Right ventricle myocardium superior (tissue), 1 donor: ENCODE measurements at regions not wholly inside any gene's neighbourhood (a gene's known extent, or its start where the extent isn't known, plus 50 kb on each side); places are given as distances from the start of the nearest gene placed in this dataset.
A peak's percentile ranks its signal among the peaks of the same experiment; 100 is the strongest.

ENCODE experiments used
- ATAC-seq: fragments of 200-7000 bp; cut with Tn5 transposase; one replicate; pipeline ENCODE4 v1.9.1; 2020; ENCODE audit warnings: mild to moderate bottlenecking; ENCODE audit not compliant: poor library complexity
- DNase-seq: peaks from one replicate; pipeline ENCODE4 v3.0.0-alpha.2; 2020
- intact Hi-C: fragments of 100-400 bp; cut with DNase I; formaldehyde crosslinking; loops from one replicate; pipeline ENCODE4 v1.11.2; 2022
- donor health status: DM: no; HTN: yes; CAD: no; lungs with severe emphysema.

DNA sequence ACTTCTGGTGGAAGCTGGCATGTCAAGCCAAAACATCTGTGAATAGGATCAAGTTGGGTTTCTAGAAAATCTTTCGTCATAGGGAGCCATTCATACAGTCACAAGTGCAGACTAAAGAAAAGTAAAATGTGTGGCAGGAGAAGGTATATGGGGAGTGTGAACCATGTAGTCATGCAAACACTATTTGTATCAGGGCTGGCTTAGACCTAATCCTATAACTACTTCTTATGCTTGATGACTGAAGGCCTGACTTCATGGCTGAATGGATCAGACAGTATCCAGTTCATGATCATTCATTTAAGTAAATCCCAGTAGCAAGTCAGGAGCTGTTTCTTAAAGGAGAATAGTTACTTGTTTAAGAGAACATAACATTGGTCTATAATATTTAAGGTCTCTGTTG is 63.8 kb upstream of the DAPK1 start:
- ATAC-seq (no peak), DNase-seq (no peak)
- intact Hi-C loops: no loop called here

DNA sequence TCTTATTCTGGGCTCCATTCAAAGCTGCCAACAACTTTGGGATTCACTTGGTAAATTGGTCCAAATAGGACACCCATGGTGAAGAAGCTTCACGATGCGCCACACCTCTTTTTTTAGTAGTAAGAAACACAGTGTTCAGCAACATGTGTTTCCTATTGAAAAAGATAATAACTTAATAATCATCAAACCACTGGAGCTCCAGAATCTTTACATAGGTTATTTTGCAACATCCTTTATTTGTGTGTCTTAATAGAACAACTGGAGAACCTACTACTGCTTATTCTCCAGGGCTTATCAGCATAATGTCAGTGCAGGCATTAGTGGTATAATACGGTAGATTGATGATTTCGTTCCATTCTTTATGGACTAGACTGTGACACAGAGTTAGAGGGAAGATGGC is 63.3 kb upstream of the DAPK1 start:
- no peak for DNase-seq
- no peak for ATAC-seq
- intact Hi-C loops: no loop called here

DNA sequence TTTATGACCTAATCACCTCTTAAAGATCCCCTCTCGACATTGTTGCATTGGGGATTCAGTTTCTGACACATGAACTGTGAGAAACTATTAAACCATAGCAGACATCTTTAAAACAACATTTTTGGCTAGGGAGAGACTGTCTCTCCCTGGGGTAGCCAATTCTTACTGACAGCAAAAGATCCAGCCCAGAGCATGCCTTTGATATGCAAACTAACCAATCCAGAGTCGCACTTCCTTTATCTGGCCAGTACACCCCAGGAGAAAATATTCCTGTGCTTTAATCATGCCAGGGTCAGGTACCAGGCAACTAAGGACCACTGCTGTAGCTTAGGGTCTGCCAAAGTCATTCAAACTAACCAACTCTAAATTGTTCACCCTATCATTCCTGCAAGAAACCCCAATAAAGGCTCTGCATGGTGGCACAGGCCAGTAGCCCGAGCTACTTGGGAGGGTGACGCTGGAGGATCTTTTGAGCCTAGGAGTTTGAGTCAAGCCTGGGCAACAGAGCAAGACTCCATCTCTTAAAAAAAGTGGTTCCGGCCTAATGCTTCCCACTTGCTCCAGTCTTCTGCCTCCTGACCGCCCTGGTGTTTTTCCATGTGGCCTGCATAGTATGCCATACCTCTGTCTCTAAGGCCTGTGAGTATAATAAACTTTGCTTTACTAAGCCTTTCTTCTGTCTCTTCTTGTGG is 62.3 kb upstream of the DAPK1 start:
- ATAC-seq (no peak), DNase-seq (no peak)
- intact Hi-C loops: no loop called here

DNA sequence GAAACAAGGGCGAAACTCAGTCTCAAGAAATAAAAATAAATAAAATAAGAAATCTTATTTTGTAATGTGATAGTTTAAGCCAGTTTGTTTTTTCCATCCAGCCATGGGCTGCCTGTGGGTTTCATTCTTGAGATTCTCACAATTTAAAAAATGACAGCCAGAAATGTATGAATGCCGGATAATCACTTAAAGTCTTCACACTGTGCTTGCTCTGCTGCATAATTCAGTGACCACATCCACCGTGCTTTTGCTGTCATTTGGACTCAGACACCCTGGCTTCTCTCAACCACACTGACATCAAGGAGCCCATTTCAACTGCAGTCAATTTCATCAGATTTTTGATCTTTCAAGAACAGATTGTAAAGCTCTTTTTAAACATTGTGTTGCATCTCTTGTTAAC is 61.0 kb upstream of the DAPK1 start:
- DNase-seq (no peak), ATAC-seq (no peak)
- intact Hi-C loops: no loop called here

DNA sequence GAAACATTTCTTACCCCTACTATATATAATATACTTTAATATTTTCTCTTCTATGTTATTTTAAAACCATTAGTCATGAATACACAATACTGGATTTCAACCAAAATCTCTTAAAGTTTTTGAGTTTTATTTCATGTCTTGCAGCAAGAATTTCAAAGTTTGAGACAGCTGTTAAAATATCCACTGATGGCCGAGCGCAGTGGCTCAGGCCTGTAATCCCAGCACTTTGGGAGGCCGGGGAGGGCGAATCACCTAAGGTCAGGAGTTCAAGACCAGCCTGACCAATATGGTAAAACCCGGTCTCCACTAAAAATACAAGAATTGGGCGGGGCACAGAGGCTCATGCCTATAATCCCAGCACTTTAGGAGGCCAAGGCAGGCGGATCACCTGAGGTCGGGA is 59.7 kb upstream of the DAPK1 start:
- intact Hi-C loops: no loop called here
- no peak for ATAC-seq
- no peak for DNase-seq

DNA sequence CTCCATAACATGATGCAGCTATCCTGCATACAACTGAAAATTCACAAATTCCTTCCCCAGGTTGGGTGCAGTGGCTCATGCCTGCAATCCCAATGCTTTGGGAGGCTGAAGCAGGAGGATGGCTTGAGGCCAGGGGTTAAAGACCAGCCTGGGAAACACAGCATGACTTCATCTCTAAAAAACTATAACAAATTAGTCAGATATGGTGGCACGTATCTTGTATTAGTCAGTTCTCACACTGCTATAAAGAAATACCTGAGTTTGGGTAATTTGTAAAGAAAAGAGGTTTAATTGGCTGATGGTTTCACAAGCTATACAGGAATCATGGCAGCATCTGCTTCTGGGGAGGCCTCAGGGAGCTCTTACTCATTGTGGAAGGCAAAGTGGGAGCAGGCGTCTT is 56.4 kb upstream of the DAPK1 start:
- DNase-seq (no peak), ATAC-seq (no peak)
- intact Hi-C loops: no loop called here

DNA sequence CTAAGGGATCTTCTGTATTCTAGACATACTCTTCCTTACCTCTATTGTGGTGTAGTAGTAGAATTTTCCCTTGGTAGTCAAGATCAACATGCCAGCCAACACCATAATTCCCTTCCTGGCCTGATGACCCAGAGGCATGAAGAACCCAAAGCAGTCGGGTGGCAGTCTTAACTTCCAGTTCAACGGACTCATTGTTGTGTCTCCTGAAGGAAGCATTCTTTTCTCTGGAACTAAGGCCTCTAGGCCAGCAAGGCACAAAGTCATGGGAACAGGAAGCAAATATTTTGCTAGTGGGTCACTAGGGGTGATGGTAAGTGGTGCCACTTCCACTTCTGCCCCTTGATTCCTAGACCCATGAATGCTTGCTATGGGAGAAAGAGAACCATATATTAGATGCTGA is 55.2 kb upstream of the DAPK1 start:
- intact Hi-C loops: no loop called here
- DNase-seq (no peak), ATAC-seq (no peak)

DNA sequence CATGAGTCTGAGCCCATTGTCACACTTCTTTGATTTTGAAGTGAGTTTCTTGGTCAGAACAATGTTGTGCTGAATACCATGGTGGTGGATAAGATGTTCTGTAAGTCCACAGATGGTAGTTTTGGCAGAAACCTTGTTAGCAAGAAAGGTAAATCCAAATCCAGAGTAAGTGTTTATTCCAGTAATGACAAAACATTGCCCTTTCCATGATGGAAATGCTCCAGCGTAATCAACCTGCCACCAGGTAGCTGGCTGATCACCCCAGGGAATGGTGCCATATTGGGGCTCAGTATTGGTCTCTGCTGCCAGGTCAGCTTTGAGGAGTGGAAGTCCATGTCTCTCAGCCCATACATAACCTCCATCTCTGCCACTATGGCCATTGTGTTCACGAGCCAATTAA is 54.7 kb upstream of the DAPK1 start:
- ATAC-seq: no peak
- intact Hi-C loops: no loop called here
- no peak for DNase-seq

DNA sequence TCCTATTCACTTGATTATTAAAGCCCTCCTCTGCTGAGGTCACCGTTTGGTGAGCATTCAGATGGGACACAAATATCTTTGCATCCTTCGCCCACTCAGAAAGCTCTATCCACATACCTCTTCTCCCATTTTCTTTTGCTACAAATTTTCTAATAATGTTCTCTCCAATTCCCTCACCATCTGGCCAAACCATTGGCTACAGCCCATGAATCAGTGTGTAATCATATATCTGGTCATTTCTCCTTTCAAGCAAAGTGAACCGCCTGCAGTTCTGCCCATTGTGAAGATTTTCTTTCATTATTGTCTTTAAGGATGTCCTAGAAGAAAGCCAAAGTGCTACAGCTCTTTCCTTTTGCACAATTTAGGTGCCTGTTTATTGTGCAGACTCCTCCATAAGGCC is 54.2 kb upstream of the DAPK1 start:
- DNase-seq (no peak), ATAC-seq (no peak)
- intact Hi-C loops: no loop called here

DNA sequence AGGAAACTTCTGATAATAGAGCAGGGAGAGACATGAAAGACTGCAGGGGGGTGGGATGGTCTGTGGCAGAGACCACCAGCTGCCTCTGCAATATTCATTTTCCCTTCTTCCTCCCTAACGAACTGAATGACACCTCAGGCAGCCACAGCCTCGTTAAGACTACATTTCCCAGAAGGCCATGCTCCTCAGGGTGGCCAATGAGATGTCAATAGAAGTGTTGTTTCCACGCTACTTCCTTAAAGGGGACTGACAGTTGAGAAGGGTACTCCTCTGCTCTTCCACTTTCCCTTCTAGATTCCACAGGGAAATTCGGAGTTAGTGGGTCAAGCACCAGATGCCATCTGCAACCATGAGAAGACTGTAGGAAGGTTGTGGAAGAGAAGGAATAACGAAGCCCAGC is 52.0 kb upstream of the DAPK1 start:
- ATAC-seq: peak; percentile 75
- DNase-seq: no peak
- intact Hi-C loops: no loop called here

DNA sequence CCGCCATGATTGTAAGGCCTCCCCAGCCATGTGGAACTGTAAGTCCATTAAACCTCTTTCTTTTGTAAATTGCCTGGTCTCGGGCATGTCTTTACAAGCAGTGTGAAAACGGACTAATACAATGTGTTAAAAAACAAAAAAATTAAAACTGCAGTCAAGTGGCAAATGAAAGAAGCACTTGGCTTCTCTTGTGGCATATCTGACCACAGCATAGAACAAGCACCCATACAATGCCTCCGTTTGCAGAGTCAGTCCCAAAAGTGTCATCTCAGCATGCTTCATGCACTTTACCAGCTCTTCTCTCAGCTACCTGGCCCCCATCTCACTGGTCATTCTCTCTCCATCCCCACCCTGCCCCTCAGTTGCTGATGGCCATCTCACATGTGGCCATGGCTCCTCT is 51.1 kb upstream of the DAPK1 start:
- DNase-seq: no peak
- no peak for ATAC-seq
- intact Hi-C loops: no loop called here

DNA sequence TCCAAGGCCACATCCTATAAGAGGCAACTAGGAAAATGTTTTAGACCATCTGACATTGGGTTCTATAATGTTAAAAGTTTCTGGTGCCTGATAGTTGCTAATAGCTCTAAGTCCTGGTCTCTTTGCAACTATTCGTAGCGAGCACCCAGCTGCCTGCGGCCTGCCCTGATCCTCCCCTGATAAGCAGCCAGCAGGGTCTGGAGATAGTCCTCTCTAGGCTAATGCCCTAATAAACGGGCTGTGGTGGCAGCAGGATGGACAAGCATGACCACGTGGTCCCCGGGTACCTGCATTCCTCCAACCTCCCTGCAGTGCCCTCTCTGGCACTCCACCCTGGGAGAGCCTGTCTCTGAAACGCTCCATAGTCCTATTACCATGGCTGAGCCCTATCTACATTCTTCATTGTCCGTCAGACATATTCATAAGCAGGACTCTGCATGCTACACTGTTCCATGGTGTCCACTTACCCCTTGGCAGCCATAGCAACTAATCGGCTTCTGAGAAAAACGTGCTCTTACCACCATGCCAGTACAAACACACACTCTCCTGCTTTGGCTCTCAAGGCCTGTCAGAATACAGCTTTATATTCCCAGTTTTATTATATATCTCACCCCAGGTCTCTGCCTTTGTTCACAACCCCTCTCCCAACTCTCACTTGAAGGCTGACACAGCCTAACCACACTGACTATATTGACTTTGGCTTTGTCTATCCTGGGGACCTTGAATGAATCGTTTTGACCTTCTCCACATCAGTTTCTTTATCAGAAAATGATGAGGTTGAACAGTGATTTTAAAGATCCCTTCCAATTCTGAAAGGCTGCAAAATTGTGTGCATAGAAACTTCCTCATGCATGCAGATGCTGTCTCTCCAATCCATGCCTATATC is 49.9 kb upstream of the DAPK1 start:
- no peak for ATAC-seq
- intact Hi-C loops: no loop called here
- no peak for DNase-seq
